ENCODE measurements at regions not wholly inside any gene's neighbourhood (a gene's known extent, or its start where the extent isn't known, plus 50 kb on each side); places are given as distances from the start of the nearest gene placed in this dataset.
"Not testable (repeated sequence)": the region's sequence is repeated elsewhere in the genome, so short reads cannot be mapped to it uniquely, and the experiment has no call there.

- DNase-seq: no peak
Observed at GRCh38 chr5:17088051-17088450, 129.4 kb upstream of the BASP1 start.

DNA sequence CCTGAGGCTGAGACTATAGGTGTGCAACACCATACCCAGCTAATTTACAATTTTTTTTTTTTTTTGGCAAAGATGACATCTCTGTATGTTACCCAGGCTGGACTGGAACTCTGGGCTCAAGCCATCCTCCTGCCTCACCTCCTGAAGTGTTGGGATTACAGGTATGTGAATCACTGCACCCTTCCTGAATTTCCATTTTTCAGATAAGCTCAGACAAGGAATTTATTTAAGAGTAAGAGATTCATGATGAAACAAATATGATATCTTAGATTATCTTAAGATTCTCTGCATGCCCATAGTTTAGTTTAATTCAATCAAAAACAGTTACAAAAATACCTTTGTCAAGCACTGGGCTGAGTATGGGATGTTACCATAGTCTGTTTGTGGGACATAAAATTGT is 128.4 kb upstream of the BASP1 start:
- no peak for DNase-seq

DNA sequence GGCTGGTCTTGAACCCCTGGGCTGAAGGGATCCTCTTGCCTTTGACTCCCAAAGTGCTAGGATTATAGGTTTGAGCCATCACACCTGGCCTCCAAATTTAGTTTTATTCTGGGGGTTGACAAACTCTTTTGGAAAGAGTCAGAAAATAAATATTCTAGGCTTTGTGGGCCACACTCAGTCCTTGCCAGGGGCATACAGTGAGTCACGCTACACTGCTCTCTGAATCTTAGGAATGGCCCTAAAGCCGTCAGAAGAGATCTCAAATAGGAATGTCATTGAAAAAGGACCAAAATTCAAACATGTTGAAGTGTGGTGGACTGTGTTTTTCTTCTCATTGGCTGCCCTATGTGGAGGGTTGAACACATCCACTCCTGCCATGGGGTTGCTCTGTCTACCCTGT is 127.7 kb upstream of the BASP1 start:
- no peak for DNase-seq

DNA sequence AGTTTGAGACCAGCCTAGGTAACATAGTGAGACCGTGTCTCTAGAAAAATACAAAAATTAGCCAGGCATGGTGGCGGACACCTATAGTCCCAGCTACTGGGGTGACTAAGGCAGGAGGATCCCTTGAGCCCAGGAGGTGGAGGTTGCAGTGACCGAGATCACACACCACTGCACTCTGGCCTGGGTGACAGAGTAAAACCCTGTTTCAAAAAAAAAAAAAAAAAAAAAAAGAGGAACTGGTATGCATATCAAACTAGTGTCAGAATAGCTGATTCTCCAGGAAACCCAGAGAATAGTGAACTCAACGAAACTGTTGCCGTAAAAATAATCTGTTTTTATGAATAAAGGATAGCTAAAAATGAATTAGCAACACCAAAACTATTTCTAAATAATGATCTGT is 126.6 kb upstream of the BASP1 start:
- no peak for DNase-seq

- no peak for DNase-seq
Observed at GRCh38 chr5:17094830-17095229, 122.6 kb upstream of the BASP1 start.

GRCh38 chr5:17096952-17097695 is 120.3 kb upstream of the BASP1 start:
- DNase-seq: no peak

DNA sequence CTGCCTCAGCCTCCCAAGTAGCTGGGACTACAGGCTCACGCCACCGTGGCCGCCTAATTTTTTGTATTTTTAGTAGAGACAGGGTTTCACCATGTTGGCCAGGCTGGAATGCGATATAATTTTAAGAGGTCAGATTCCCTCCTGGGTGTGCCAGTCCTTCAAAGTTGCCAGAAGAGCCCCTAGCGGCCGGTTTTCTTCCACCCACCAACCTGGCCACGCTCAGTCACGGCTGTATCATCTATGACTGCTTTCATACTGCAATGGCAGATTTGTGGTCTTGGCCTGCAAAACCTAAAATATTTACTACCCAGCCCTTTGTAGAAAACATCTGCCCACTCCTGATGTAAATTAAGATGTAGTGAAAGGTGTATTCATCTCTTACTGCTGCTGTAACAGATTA is 117.5 kb upstream of the BASP1 start:
- no peak for DNase-seq

DNA sequence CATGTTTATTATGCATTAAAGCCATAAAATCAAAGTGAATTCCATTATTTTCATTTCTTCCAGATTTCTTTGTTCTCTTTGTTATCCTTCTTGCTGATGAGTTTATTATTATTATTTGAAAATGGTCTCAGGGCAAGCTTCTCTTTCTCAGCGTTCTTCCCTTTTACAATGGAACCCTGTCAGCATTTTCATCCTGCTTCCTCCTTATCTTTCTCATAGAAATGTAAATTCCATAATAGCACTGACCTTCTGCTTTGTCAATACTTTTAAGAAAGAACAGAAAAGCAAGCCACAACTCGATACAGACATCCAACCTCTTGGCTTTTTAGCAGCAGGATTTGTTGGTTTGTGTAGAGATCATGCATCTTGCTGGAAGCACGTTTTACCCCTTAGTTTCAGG is 114.0 kb upstream of the BASP1 start:
- DNase-seq: no peak

GRCh38 chr5:17105744-17106418 is 111.5 kb upstream of the BASP1 start:
- no peak for DNase-seq

GRCh38 chr5:17106521-17106920 is 110.9 kb upstream of the BASP1 start:
- DNase-seq: no peak

DNA sequence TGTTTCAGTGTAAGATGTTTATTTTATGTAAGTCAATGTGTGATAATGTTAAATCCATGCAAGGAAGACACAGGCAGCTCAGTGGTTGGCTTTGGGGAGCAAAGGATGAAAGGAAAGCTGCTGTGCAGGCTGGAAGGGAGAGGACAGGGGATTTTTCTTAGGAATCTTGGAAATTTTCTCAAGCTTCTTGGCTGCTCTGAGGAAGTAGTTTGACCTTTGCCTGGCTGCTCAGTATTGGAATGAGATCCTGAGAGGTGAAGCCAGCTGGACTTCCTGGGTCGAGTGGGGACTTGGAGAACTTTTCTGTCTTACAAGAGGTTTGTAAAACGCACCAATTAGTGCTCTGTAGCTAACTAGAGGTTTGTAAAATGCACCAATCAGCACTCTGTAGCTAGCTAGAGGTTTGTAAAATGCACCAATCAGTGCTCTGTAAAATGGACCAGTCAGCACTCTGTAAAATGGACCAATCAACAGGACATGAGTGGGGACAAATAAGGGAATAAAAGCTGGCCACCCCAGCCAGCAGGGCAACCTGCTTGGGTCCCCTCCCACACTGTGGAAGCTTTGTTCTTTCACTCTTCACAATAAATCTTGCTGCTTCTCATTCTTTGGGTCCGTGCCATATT is 105.2 kb upstream of the BASP1 start:
- not testable (repeated sequence) for DNase-seq

DNA sequence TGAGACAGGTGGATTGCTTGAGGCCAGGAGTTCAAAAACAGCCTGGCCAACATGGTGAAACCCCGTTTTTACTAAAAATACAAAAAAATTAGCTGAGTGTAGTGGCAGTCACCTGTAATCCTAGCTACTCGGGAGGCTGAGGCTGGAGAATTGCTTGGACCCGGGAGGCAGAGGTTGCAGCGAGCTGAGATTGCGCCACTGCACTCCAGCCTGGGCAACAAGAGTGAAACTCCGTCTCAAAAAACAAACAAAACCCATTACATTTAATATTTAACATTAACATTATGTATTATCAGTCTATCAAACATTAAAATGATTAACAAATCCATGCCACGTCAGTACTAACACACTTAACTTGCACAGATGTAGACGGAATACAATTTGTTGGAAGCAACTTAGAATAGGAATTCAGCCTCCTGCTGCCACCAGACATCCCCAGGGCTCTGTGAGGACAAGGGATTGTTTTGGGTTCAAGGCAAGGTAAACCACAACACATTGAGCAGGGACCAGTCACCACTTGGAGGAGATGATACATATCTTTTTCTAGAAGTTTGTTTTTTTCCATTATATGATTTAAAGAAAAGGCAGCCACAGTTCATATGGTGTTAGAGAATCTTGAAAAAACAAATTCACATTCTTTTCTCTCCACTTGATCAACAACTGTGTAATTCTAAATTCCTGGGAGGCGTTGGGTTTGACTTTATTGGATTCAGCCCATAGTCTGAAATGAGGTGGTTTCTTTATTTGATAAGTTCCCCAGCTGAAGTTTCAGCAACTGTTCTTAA is 104.1 kb upstream of the BASP1 start:
- DNase-seq: no peak

- DNase-seq: no peak
Observed at GRCh38 chr5:17114233-17114632, 103.2 kb upstream of the BASP1 start.

- DNase-seq: no peak
Observed at GRCh38 chr5:17114715-17115599, 102.5 kb upstream of the BASP1 start.

DNA sequence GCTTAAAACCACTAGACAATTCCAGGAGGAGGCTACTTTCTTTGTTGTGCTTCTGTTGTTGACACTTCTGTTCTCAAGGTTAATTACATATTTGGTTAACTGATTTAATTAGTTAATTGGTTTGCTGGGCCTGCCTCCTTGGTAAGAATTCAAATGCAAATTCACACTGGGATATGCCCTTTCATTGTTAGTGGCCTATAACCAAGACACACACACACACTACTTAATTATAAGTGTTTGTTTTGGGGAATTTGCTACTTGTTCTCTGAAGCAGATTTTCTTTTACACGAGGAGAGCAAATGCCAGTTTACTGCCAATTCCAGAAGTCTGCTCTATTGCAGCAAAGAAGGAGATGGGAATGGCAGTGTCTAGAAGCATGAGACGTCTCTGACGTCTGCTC is 101.6 kb upstream of the BASP1 start:
- no peak for DNase-seq

DNA sequence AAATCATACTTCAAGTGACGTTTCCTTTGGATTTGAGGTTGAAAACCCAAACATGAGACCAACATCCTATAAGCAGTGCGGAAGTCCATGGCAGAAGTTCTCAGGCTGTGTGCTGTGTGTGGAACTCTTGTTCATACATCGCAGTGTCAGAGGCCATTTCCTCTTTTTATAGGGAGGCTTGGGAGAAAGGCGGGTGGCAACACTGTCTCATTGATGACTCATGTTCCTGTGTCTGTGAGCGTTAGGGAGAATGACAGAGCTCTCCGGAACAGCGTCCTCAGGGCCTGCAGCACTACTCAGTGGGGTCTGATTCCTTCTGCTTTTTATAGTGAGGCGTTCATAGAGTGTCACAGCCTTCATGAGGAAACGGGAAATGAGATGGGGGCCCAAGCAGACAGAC is 98.8 kb upstream of the BASP1 start:
- DNase-seq: peak in 1 of 5 donors; percentile 2

GRCh38 chr5:17120209-17120608 is 97.2 kb upstream of the BASP1 start:
- no peak for DNase-seq

GRCh38 chr5:17121776-17122175 is 95.7 kb upstream of the BASP1 start:
- no peak for DNase-seq

DNA sequence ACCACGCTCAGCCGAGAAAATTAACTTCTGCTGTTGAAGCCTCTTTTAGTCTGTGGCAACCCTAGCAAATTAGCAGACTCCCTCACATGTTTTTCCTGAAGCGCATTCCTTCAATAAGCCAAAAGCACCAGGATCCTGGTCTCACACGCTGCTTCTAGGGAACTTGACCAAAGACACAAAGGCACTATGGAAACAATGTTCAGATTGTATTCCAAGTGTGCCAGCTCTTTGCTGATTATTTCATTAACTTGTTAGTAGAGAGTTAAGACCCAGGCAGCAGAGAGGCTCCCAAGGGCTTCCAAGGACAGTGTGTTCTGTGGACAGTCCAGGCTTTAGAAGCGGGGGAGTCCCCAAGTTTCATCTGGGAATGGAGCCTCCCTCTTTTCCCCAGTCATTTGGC is 94.4 kb upstream of the BASP1 start:
- DNase-seq: no peak

GRCh38 chr5:17123773-17124172 is 93.7 kb upstream of the BASP1 start:
- DNase-seq: not testable (repeated sequence)

GRCh38 chr5:17127743-17128231 is 89.6 kb upstream of the BASP1 start:
- no peak for DNase-seq
